ENCODE measurements at regions not wholly inside any gene's neighbourhood (a gene's known extent, or its start where the extent isn't known, plus 50 kb on each side); places are given as distances from the start of the nearest gene placed in this dataset.

GRCh38 chr9:87285183-87285850 lies 212.3 kb upstream of the DAPK1 start:
- Histone ChIP-seq H3K27me3 (ENCODE audit: insufficient read depth, poor library complexity, severe bottlenecking) (no peaks in the 10 kb centered on the region), H3K27ac (replicated peaks) (no peak overlapping the region), H3K4me3 (replicated peaks; ENCODE audit: insufficient read depth, low read length) (no peak overlapping the region)
- TF ChIP-seq POLR2AphosphoS5 (IDR thresholded peaks at IDR 0.05; ENCODE audit: low read depth) = no peak
- no peak for TF ChIP-seq REST (IDR thresholded peaks at IDR 0.05; ENCODE audit: insufficient replicate concordance, low read depth)
- TF ChIP-seq GABPA (IDR thresholded peaks at IDR 0.05; ENCODE audit: low read depth) = no peak
- TF ChIP-seq, protein P1, sequence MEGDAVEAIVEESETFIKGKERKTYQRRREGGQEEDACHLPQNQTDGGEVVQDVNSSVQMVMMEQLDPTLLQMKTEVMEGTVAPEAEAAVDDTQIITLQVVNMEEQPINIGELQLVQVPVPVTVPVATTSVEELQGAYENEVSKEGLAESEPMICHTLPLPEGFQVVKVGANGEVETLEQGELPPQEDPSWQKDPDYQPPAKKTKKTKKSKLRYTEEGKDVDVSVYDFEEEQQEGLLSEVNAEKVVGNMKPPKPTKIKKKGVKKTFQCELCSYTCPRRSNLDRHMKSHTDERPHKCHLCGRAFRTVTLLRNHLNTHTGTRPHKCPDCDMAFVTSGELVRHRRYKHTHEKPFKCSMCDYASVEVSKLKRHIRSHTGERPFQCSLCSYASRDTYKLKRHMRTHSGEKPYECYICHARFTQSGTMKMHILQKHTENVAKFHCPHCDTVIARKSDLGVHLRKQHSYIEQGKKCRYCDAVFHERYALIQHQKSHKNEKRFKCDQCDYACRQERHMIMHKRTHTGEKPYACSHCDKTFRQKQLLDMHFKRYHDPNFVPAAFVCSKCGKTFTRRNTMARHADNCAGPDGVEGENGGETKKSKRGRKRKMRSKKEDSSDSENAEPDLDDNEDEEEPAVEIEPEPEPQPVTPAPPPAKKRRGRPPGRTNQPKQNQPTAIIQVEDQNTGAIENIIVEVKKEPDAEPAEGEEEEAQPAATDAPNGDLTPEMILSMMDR (IDR thresholded peaks at IDR 0.05; ENCODE audit: insufficient read depth, low read length) = no peak
- TF ChIP-seq SPI1 (IDR thresholded peaks at IDR 0.05; ENCODE audit: borderline replicate concordance, low read depth) = no peak
- DNase-seq (ENCODE audit: low read depth in 1 of 2, low spot score in 1 of 2) = no peak

DNA sequence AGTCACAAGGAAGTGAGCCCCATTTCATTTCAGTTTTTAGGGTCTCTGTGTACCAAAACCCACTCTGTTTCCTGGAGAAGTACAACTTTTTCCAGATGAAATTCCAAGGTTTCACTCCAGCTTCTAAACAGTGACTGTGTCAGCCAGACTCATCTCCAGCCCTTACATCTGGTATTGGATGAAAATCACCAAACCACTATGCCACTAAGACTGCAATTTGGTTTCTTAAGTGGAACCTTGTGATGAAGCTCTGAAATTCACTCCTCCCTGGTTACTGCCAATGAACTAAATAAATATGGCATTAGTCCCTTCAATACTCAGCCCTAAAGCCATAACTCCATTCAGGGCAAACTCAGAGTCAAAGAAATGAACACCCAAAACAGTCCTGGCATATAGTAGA lies 211.2 kb upstream of the DAPK1 start:
- TF ChIP-seq GABPA (IDR thresholded peaks at IDR 0.05; ENCODE audit: low read depth) = no peak
- TF ChIP-seq REST (IDR thresholded peaks at IDR 0.05; ENCODE audit: insufficient replicate concordance, low read depth) = no peak
- no peak for TF ChIP-seq SPI1 (IDR thresholded peaks at IDR 0.05; ENCODE audit: borderline replicate concordance, low read depth)
- no peak for TF ChIP-seq POLR2AphosphoS5 (IDR thresholded peaks at IDR 0.05; ENCODE audit: low read depth)
- TF ChIP-seq, protein P1 (IDR thresholded peaks at IDR 0.05; ENCODE audit: insufficient read depth, low read length) = no peak
- Histone ChIP-seq H3K27ac (replicated peaks) (no peak overlapping the region), H3K27me3 (ENCODE audit: insufficient read depth, poor library complexity, severe bottlenecking) (no peaks in the 10 kb centered on the region), H3K4me3 (replicated peaks; ENCODE audit: insufficient read depth, low read length) (no peak overlapping the region)
- DNase-seq (ENCODE audit: low read depth in 1 of 2, low spot score in 1 of 2) = no peak

DNA sequence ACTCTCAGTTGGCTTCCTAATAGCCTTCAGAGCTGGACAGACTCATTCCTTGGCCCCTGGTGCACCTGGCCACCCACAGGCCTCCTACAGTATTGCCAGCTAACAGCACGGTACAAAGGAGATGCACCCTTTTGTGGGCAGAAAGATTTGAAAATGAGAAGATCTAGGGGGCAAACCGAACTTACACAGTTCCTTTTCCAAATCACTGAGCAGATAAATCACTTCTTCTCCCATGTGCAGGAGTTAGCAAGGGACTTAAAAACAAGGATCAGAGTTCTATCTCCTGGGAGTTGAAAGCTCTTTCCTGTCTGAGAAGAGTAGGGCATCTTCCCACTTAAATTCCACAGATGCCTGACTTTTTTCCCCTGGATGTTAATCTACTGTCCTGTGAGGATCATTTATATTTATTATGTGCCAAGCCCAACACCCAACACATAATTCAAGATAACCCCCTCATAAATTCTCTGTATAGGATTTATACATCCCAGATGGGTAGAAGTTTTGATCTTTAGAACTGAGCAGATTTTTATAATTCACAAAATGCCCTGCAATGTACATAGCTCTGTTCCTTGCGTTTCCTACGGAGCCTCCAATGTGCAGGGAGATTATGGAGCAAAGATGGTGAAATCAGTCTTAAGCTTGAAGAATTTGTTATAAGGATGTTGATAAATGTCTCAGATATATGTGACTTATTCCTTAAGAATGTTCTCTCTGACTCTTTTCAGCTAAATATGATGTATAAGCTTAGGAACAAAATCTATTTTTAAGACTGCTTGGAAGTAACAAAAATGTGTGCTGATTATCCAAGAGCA lies 207.2 kb upstream of the DAPK1 start:
- no peak for DNase-seq (ENCODE audit: low read depth in 1 of 2, low spot score in 1 of 2)
- no peak for TF ChIP-seq REST (IDR thresholded peaks at IDR 0.05; ENCODE audit: insufficient replicate concordance, low read depth)
- TF ChIP-seq POLR2AphosphoS5 (IDR thresholded peaks at IDR 0.05; ENCODE audit: low read depth) = no peak
- TF ChIP-seq, protein P1 (IDR thresholded peaks at IDR 0.05; ENCODE audit: insufficient read depth, low read length) = no peak
- TF ChIP-seq SPI1 (IDR thresholded peaks at IDR 0.05; ENCODE audit: borderline replicate concordance, low read depth) = no peak
- no peak for TF ChIP-seq GABPA (IDR thresholded peaks at IDR 0.05; ENCODE audit: low read depth)
- H3K27me3 ChIP-seq (ENCODE audit: insufficient read depth, poor library complexity, severe bottlenecking) = no peaks in the 10 kb centered on the region
- H3K27ac ChIP-seq (replicated peaks) = no peak overlapping the region
- no peak overlapping the region for H3K4me3 ChIP-seq (replicated peaks; ENCODE audit: insufficient read depth, low read length)
